GM12878 (cell line): ENCODE measurements at regions not wholly inside any gene's neighbourhood (a gene's known extent, or its start where the extent isn't known, plus 50 kb on each side); places are given as distances from the start of the nearest gene placed in this dataset.
A peak's percentile ranks its signal among the peaks of the same experiment; 100 is the strongest.

Source experiments
- ATAC-seq: fragments of 200-7000 bp; cut with Tn5 transposase; 3 replicates; pipeline ENCODE4 v1.9.1; 2020; ENCODE audit warnings: mild to moderate bottlenecking, moderate library complexity
- BruUV-seq: library from RNA; stranded (reverse); fragments of 400-500 nt; replicated peaks from 2 replicates; lab custom pipeline; 2021; lab: Mats Ljungman, UMichigan
- CTCF ChIA-PET: fragments of 300-600 bp; sonication (Branson Sonifier 250); formaldehyde crosslinking; extraction: SDS; loops from one replicate; lab custom pipeline; 2021; ENCODE audit warnings: inconsistent platforms; lab: Yijun Ruan, JAX
- POLR2A ChIA-PET: fragments of 350-600 bp; formaldehyde crosslinking; extraction: SDS; loops from one replicate; lab custom pipeline; 2021; ENCODE audit warnings: inconsistent platforms; lab: Charles Lee
- RAD21 ChIA-PET: fragments of 300-600 bp; sonication (Branson Sonifier 250); formaldehyde crosslinking; loops from one replicate; lab custom pipeline; 2023; ENCODE audit warnings: antibody characterized with exemption; ENCODE audit not compliant: unreplicated experiment; lab: Charles Lee
- SMC1A ChIA-PET: fragments of 300-600 bp; sonication (Branson Sonifier 250); formaldehyde crosslinking; loops from one replicate; lab custom pipeline; 2023; ENCODE audit not compliant: unreplicated experiment, uncharacterized antibody; lab: Charles Lee
- DNase-seq: peaks from one replicate; pipeline ENCODE4 v3.0.0-alpha.2; 2011; ENCODE audit warnings: low read depth, low spot score
- FAIRE-seq: peaks from 3 replicates; lab custom pipeline; 2011; peaks lifted over from hg19 to GRCh38; lab: Jason Lieb, UNC
- H2AFZ ChIP-seq: 2 replicates; pipeline ENCODE4 v1.6.0; 2011; ENCODE audit warnings: low read depth, low read length, control low read depth; ENCODE audit not compliant: control insufficient read depth
- H3K27ac ChIP-seq: 2 replicates; pipeline ENCODE4 v1.5.1; 2011; ENCODE audit warnings: control low read depth; ENCODE audit not compliant: control insufficient read depth, insufficient read depth
- H3K27me3 ChIP-seq, 2 experiments: replicated peaks in 1 of 2; 2 replicates each; pipeline versions ENCODE4 v1.6.0 to v1.6.1; 2011; ENCODE audit warnings: low read length in 1 of 2; ENCODE audit not compliant: control insufficient read depth in 2 of 2, insufficient read depth in 2 of 2
- H3K36me3 ChIP-seq, 2 experiments: 2 replicates each; pipeline ENCODE4 v1.5.1; 2011; ENCODE audit warnings: low read length in 1 of 2; ENCODE audit not compliant: control insufficient read depth in 2 of 2, insufficient read depth in 2 of 2
- H3K4me1 ChIP-seq: 2 replicates; pipeline ENCODE4 v1.6.1; 2011; ENCODE audit warnings: mild to moderate bottlenecking, low read length, moderate library complexity, mixed read lengths; ENCODE audit not compliant: control insufficient read depth, insufficient read depth
- H3K4me2 ChIP-seq: 2 replicates; pipeline ENCODE4 v1.6.0; 2011; ENCODE audit warnings: control low read depth; ENCODE audit not compliant: control insufficient read depth, insufficient read depth
- H3K4me3 ChIP-seq: fragments of 200-600 bp; sonication (generic); 2 replicates; pipeline ENCODE4 v1.5.1; 2016
- H3K79me2 ChIP-seq: 2 replicates; pipeline ENCODE4 v1.6.0; 2011; ENCODE audit warnings: low read length; ENCODE audit not compliant: control insufficient read depth, insufficient read depth
- H3K9ac ChIP-seq: 2 replicates; pipeline ENCODE4 v1.8.0; 2011; ENCODE audit warnings: low read length, control low read depth, mixed read lengths; ENCODE audit not compliant: control insufficient read depth, insufficient read depth
- H3K9me3 ChIP-seq: replicated peaks from 3 replicates; pipeline ENCODE4 v1.5.1; 2011; ENCODE audit warnings: mild to moderate bottlenecking, low read length; ENCODE audit not compliant: control insufficient read depth, insufficient read depth
- H4K20me1 ChIP-seq: 2 replicates; pipeline ENCODE4 v1.6.0; 2011; ENCODE audit not compliant: control insufficient read depth, insufficient read depth
- CUX1 ChIP-seq: IDR thresholded peaks from 2 replicates; pipeline ENCODE4 v1.6.1; 2012; ENCODE audit warnings: improper control_type of control experiment, low read depth, low read length; ENCODE audit not compliant: insufficient replicate concordance
- DPF2 ChIP-seq: fragments of 450-650 bp; IDR thresholded peaks from 2 replicates; pipeline ENCODE4 v1.6.1; 2017; ENCODE audit warnings: mild to moderate bottlenecking
- MYB ChIP-seq: fragments of 150-350 bp; IDR thresholded peaks from 2 replicates; pipeline ENCODE4 v1.6.1; 2014; ENCODE audit warnings: mild to moderate bottlenecking, low read depth, low read length, borderline replicate concordance
- POLR2AphosphoS5 ChIP-seq: IDR thresholded peaks from 2 replicates; pipeline ENCODE4 v1.6.1; 2011; ENCODE audit warnings: mild to moderate bottlenecking, low read length, inconsistent platforms
- POU2F2 ChIP-seq: IDR thresholded peaks from 3 replicates; pipeline ENCODE4 v1.6.1; 2011; ENCODE audit warnings: low read depth, mild to moderate bottlenecking, low read length, borderline replicate concordance
- RBBP5 ChIP-seq: fragments of 200-600 bp; sonication (generic); conservative IDR thresholded peaks from 2 replicates; pipeline ENCODE4 v1.6.1; 2016
- SMARCA5 ChIP-seq: fragments of 450-650 bp; IDR thresholded peaks from 2 replicates; pipeline ENCODE4 v1.6.1; 2017; ENCODE audit warnings: mild to moderate bottlenecking
- USF1 ChIP-seq: IDR thresholded peaks from 2 replicates; pipeline ENCODE4 v1.6.1; 2011; ENCODE audit warnings: borderline replicate concordance, low read depth, mild to moderate bottlenecking, moderate library complexity, mixed read lengths, low read length; ENCODE audit not compliant: insufficient read depth; ENCODE audit errors: extremely low read length
- ZBTB11 ChIP-seq: fragments of 450-650 bp; formaldehyde crosslinking; IDR thresholded peaks from 2 replicates; pipeline ENCODE4 v1.5.0; 2022; ENCODE audit warnings: mild to moderate bottlenecking, missing genetic modification characterization
- WGBS: methylation state at CpG from one replicate; pipeline ENCODE4 v1.1.6; 2016; ENCODE audit warnings: low lambda C conversion rate; ENCODE audit not compliant: insufficient replicate concordance, insufficient coverage; ENCODE audit errors: missing lambda C conversion rate; 5-methylcytosine and 5-hydroxymethylcytosine counted together
- in situ Hi-C: fragments of 300-500 bp; cut with MboI; formaldehyde crosslinking; loops from 9 replicates; pipeline ENCODE4 v1.14.3; 2018; ENCODE audit warnings: mixed read lengths
- intact Hi-C: fragments of 100-400 bp; cut with micrococcal nuclease; formaldehyde crosslinking; loops from one replicate; pipeline ENCODE4 v1.14.2; 2022; ENCODE audit not compliant: unreplicated experiment
- TF ChIP-seq, protein P1 (sequence below): fragments of 150-350 bp; IDR thresholded peaks from 2 replicates; pipeline ENCODE4 v1.6.1; 2016; ENCODE audit warnings: low read depth, low read length

- no peak for FAIRE-seq
- ChIA-PET CTCF (interaction anchor here (0.5 to 1.2 kb wide), 2 partner anchors 31 to 1100 kb away, joined by 3 to 4 read pairs; no protein-coding TSS in a partner anchor), SMC1A (no interaction called here)
Measured at GRCh38 chr6:138038142-138038870, 68.9 kb downstream of the PERP start.

More at GRCh38 chr6:138038142-138038870, 68.9 kb downstream of the PERP start:
- 39% methylated on average over 7 of the region's 7 CpGs for WGBS
- Histone ChIP-seq H2AFZ (no peak overlapping the region), H3K27me3 (no peaks in the 10 kb centered on the region; a peak in 1 of 4 replicates), H3K36me3 (no peaks in the 10 kb centered on the region), H3K4me3 (no peak overlapping the region), H3K9ac (no peak overlapping the region), H3K9me3 (no peaks in the 10 kb centered on the region), H3K4me2 (no peak overlapping the region), H3K4me1 (no peaks in the 10 kb centered on the region), H3K79me2 (no peaks in the 10 kb centered on the region), H4K20me1 (no peaks in the 10 kb centered on the region), H3K27ac (no peak overlapping the region)
- intact Hi-C loops (no loop called here), in situ Hi-C loops (no loop called here)
- no peak for TF ChIP-seq POU2F2
- no peak for TF ChIP-seq POLR2AphosphoS5
- TF ChIP-seq ZBTB11 (CRISPR knock-in tag) = no peak
- no peak for TF ChIP-seq DPF2
- TF ChIP-seq SMARCA5 = no peak
- TF ChIP-seq CUX1 = no peak
- TF ChIP-seq, protein P1, sequence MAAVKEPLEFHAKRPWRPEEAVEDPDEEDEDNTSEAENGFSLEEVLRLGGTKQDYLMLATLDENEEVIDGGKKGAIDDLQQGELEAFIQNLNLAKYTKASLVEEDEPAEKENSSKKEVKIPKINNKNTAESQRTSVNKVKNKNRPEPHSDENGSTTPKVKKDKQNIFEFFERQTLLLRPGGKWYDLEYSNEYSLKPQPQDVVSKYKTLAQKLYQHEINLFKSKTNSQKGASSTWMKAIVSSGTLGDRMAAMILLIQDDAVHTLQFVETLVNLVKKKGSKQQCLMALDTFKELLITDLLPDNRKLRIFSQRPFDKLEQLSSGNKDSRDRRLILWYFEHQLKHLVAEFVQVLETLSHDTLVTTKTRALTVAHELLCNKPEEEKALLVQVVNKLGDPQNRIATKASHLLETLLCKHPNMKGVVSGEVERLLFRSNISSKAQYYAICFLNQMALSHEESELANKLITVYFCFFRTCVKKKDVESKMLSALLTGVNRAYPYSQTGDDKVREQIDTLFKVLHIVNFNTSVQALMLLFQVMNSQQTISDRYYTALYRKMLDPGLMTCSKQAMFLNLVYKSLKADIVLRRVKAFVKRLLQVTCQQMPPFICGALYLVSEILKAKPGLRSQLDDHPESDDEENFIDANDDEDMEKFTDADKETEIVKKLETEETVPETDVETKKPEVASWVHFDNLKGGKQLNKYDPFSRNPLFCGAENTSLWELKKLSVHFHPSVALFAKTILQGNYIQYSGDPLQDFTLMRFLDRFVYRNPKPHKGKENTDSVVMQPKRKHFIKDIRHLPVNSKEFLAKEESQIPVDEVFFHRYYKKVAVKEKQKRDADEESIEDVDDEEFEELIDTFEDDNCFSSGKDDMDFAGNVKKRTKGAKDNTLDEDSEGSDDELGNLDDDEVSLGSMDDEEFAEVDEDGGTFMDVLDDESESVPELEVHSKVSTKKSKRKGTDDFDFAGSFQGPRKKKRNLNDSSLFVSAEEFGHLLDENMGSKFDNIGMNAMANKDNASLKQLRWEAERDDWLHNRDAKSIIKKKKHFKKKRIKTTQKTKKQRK = no peak
- TF ChIP-seq RBBP5 = no peak
- no peak for TF ChIP-seq USF1
- TF ChIP-seq MYB = no peak
- ChIA-PET RAD21 (no interaction called here), POLR2A (interaction anchor here (0.5 kb wide), 1 partner anchor 297 kb away, joined by 5 read pairs; no protein-coding TSS in a partner anchor)
- ATAC-seq = peak; percentile 77
- BruUV-seq = no TSS peak
- DNase-seq = peak; percentile 9
